GM19452 (cell line): ENCODE measurements at regions not wholly inside any gene's neighbourhood (a gene's known extent, or its start where the extent isn't known, plus 50 kb on each side); places are given as distances from the start of the nearest gene placed in this dataset.

Experiments used
- ATAC-seq: cut with Tn5 transposase; IDR thresholded peaks from one replicate; pipeline ENCODE4 v1.9.1; 2021; ENCODE audit not compliant: unreplicated experiment

DNA sequence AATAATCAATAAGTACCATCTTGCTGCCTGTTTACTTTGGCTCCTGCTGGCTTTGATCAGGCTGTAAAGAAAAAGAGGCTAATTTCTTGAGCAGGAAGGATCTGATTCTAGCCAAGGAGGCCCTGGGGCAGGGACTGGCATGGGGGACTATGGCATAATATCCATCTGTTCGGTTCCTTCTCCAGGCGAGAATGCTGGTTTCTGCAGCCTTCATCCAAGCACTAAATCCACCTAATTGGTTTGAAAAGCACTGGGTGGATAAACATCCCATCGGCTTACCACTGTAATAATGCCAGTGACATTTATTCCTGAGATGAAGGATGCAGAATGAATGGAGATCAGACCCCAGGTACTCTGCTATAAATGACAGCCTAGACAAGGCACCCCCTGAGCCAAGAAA, 180.0 kb upstream of the ASIC2 start:
- ATAC-seq, result no peak

DNA sequence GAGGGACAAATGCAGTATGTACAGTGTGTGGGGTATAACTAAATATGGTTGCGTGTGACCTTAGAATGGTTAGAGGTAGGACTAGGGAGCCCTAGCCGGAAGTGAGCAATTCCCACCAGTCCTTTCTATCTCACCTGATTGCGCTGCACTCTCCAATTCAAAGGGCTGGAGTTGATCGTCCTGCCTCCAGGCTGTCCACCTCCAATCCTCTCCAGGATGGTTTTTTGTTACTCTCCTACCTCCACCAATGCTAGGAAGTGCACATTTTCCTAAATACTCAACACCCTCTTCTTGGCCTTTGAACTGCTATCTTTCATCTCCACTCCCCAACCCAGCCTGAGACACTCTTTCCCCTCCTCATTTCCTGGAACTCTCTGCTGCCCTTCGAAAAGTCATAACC, 181.7 kb upstream of the ASIC2 start:
- ATAC-seq, result no peak

DNA sequence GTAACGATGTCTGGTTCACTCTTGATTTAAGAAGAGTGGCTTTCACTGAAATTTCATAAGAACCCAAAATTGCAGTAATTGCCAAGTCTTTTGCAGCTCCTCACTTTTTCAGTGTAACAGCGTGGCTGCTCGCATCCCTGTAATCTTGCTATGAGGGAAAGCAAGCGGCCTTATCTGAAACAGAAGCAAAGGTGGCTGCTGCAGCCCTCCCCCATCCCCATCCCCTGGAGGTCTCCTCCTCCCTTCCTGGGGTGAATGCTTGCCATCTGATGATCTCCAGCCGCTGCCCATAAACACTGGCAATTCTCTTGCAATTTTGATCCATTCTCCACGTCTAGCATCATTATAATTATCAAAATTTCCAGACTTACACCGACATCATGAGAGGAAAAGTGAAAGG, 182.5 kb upstream of the ASIC2 start:
- no peak for ATAC-seq

DNA sequence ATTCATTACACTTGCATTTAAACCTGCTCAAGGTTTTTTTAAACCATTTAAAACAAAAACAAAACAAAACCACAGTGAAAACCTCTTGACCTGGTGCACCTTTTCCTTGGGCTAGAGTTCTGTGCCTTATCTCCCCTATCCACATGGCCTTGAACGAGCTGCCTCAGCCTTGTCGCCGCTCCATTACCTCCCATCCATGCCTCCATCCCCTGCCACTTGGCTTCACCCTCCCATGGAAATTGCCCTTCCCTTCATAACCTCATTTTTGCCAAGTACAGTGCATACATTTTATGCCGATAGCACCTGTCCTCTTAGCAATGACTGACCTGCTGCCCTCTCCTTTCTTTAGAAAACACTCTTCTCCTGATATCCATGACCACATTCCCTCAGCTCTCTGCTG, 188.6 kb upstream of the ASIC2 start:
- ATAC-seq, result no peak

DNA sequence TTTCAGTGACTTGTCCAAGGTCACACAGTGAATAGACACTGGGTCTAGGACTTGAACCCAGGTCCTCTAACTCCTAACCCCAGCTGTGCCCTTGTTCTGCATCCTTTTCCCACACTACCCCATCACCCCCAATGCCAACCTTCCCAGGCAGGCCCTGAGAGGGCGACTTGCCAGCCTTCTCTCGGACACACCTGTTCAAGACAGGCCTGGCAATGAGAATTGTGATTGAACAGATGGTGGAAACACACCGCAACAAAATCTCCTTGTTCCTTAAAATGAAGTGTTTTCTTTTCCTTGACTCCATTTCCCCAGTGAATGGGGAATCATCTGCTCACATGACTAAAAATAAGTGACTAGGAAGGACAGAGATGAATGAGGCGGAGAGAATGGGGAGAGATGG, 189.5 kb upstream of the ASIC2 start:
- ATAC-seq, result no peak

DNA sequence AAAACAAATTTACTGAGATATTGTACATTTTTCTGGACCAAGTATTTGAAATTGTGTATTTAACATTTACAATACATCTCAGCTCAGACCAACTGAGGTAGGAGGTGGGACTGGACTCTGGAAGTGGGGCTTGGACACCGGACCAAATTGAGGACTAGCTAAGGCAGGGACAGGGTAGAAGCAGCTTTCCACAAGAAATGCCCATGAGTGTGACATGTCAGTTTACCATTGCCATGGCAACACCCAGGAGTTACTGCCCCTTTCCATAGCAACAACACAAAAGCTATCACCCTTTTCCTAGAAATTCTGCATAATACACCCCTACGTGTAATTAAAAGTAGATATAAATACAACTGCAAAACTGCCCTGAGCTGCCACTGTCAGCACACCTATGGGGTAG, 191.5 kb upstream of the ASIC2 start:
- ATAC-seq, result no peak

DNA sequence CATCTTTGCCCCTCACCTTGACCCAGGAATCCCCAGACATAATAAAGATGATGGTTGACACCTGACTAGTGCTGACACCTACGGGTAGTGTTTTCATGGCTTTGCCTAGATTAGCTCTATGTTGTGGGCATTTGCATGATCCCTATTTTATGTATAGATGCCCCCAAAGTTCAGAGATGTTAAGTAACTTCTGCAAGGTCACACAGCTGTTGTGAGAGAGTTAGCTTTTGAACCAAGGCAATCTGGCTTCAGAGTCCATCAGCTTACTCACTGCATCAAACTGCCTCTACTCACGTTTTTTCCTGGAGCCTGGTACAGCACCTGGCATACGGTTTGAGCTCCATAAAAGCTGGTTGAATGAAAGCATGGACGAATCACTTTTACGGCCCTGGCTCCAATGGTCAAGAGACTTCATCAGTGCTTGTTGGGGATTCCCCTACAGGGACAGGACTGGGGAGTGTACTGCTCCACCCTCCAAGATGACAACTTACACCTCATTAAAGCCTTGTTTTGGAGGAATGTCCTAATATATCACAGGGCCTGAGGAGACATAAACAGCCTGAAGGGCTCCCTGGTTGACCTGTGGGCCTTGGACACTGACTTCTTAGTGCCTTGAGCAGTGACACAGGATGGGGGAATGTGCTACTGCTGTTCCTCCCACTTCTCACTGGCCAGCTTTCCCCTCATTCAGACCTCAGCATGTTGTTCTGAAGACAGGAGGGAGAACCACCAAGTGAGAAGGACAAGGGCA, 193.2 kb upstream of the ASIC2 start:
- ATAC-seq, result no peak

DNA sequence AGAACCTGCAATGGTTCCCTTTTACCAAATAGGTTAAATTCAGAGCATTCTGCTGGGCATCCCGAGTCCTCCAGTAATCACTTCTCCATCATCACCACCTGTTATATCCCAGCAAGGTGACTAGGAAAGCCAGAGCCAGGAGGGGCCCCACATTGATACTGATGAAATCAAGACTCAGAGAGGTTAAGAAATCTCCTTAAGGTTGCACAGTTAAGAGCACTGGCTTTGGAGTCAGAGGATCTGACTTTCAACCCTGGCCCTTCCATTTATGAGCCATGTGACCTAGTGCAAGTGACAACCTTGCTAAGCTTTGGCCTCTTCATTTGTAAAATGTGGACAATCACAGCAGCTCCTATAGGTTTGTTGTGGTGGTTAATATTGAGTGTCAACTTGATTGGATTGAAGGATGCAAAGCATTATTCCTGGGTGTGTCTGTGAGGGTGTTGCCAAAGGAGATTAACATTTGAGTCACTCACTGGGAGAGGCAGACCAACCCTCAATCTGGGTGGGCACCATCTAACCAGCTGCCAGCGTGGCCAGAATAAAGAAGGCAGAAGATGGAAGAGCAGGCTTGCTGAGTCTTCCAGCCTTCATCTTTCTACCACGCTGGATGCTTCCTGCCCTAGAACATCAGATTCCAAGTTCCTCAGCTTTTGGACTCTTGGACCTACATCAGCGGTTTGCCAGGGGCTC, 194.2 kb upstream of the ASIC2 start:
- no peak for ATAC-seq

DNA sequence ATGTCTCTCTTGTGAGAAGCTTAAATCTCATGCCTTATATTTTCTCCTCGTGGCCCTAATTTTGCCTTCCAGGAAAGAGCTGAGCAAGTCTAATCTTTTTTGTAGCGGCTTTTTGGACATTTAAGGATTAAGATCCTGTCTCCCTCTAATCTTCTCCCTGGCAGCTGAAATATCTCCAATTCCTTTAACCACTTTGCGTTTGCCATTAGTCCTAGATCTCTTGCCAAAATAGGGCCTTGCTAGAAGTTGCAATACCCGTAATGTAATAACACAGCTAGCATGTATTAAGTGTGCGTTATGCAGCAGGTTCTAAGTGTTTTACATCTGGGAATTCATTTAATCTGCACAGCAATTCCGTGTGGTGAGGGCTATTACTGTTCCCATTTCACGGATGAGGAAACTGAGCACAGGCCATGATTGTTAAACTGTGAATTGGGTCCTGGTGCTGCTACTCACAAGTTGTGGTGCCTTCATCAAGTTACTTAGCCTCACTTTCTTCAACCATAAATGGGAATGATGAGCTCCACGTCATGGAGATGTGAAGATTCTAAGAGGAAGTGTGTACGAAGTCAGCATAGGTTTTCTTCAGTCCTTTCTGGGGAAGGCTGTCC, 198.9 kb upstream of the ASIC2 start:
- no peak for ATAC-seq

DNA sequence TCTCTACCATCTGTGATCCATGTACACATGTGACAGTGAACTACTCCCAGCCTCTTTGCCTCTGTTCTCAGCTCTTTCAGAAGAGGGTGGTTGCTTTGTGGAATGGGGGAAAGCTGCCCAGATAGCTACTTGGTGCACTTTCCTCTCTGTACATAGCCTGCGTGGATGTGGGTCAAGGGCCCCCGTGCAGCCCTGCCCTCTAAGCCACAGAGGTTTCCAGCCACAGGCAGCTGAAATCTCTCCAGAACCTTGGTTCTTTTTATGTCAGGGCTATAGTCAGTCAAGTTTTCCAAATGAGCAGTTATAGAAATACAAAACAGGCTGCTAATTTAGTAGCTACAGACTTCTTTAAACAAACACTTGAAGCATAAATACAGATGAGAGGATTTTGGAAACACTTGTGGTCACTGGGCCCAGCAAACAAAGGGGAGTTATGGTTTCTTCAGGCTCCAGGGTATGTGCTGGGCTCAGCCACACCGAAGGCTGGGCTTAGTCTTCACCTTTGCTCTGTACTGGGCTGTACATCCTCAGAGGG, 199.7 kb upstream of the ASIC2 start:
- no peak for ATAC-seq

DNA sequence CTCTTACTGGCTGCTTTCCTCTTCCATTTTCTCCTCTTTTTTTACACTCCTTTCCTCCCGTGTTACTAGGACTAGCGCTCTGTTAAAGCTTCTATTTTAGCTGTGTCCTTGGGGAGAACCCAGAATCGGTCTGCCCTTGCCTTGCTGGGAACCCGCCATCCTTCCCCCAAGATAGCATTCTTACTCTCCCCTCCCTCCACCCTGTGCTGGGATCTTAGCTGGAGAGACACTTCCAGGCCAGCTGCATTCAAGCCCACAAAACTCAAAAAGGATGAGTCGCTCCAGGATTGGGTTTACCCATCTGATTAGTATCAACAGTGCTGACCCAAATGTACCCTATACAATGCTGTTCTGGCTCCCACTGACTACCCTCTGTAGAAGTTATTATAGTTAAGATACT, 200.5 kb upstream of the ASIC2 start:
- no peak for ATAC-seq

DNA sequence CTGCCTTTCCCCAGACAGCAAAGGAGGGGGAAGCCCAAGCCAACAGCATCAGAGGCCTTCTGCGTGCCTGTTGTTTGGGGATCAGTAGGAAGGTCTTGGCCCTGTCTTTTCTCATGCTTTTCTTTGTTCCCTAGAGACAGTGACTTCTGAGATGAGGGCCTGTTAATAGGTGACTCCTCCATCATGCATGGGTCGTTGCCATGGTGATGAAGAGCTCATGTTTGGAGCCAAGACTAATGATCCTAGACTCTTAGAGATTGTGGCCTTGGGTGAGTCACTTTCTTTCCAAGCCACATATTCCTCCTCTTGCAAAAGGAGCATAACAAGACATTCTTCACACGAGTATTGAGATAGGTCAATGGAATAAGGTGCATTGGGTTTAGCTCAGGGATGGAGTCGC, 201.1 kb upstream of the ASIC2 start:
- no peak for ATAC-seq

DNA sequence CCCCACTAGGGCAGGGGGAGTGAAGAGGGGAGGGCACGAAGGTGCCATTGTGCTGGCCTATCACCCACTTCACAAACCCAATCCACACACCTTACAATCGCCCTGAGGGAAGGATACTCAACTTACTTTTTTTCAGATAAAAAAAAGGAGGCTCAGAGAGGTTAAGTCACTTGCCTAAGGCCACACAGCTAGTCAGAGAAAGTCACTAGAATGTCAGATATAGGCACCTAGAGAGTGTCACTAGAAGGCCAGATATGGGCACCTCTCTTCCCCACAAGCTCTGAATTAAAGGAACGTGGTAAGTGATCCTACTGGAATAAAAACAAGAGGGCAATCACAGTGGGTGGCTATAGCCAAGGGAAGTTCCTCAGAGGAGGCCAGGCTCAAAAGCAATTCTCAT, 204.5 kb upstream of the ASIC2 start:
- ATAC-seq, result no peak

DNA sequence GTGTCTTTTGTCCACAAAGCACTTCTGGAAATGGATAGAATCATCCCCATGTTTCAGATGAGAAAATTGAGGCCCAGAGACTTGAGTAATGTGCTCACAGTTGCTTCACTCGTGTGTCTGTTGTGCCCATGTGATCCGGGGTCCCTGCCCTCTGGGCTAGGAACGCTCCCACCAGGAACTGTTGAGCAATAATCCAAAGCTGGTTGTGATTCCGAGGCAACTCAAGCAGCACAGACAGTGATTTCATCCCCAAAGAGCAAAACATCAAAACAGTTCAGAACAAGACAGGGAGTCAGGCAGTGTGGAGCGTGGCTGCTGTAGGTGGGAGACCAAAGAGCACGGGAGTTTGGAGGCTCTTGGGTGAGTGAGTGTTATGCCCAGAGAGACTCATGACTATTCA, 205.0 kb upstream of the ASIC2 start:
- ATAC-seq, result no peak

DNA sequence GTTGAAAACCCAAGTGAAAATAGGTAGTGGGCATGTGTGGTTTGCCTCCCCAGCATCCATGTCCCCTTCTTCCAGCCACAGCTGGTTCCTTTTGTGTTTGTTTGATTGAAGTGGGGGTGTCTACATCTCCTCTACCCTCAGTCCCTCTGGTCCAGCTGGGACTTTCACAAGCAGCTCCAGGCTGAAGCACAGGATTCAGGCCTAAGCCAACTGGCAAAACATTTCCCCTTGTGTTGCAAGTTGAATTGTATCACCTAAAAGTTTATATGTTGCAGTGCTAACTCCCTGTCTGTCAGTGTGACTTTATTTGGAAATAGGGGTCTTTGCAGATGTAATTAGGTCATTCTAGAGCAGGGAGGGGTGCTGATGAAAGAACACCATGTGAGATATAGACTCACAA, 205.9 kb upstream of the ASIC2 start:
- no peak for ATAC-seq

DNA sequence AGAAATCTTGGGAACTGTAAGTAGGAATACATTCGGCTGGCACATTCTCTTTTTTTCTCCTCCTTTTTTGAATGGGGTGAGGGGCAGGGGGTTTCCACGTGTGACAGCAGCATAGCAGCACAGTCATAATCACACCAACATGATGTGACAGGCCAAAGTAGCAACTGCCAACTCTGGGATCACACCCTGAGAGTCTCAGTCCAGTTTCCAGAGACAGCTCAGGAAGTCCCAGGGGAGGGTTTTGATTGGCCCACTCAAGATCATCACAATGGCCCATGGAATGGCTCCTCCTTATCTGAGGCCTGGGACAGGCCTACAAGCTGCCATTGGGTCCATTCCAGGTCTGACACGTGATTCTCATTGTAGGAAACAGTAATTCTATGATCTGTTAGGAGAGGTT, 207.1 kb upstream of the ASIC2 start:
- ATAC-seq, result no peak

DNA sequence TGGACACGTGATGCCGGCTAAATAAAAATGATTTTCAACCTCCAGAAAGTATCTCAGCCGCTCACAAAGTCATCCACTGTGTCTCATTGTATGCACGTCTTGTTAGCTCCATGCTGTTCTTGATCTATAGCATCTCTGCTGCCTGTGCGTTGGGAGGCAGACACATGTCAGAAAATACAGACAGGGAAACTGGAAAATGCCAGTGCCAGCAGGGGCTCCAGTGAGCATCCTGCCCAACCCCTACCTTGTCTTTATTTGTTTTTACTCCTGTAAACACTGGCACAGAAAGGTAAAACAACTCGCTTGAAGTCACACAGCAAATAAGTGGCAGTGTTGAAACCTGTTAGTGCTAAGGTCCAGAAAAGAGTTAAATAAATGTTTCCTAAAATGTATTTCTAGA, 208.1 kb upstream of the ASIC2 start:
- ATAC-seq, result no peak

DNA sequence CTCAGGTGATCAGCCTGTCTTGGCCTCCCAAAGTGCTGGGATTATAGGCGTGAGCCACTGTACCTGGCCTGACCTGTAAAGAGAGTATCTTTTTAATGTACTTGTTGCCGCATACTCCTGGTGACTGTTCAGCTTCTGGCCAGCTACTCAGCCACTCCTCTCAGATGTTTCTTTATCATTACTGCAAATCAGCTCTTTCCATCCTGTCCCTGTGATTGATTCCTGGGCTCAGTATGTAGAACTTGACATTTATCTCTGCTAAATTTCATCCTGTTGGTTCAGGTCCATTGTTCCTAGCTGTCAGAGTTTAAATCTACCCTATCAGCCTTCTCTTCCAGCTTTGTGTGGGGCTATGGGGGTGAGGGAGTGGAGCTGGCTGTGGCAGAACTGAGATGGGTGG, 211.5 kb upstream of the ASIC2 start:
- ATAC-seq, result no peak

DNA sequence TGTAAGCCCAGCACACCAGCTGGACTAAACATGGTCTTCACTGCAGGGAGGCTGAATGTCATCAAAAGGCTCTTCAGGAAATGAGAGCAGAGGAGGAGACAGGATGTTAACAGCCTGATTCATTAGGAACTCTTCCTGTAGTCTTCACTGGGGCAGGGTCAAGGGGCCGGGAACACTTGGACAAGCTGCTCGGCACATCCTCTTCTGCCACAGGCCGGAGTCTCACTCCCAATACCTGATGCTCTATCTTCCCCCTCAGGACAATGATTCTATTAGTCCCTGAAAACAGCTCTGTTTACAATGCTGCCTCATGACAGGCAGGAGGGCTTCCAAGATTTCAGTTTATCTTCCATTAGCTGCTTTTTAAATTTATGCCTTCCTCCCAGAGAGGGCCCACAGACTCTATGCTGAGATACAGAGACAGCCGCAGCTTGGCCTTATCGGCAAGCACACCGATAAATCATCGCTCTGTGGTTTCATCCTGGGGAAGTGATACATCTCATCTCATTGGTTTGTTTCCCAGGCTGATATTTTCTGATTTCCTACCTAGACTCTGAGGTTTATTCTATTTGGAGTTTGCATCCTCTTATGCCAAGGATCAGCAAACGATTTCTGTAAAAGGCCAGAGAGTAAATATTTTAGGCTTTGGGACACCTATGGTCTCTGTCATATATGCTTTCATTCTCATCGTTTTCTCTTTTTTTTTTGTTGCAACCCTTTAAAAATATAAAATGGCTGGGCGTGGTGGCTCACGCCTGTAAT, 214.0 kb upstream of the ASIC2 start:
- no peak for ATAC-seq

DNA sequence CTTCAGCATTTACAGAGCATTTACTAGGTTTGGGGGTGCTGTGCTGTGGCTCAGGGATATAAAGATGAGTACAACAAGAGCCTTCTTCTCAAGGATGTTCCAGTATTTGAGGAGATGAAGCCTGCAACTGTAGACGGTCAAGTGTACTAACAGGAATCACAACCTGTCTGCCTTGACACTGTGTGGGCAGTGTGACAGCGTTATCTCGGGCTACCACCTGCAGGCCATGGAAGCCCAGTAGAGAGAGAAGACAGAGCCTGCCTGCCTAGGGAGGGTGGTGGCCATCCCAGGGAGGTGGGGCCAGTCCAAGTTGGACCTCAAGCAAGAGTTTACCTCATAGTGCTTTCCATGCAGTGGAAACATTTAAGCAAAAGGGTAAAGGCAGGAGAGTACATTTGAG, 215.1 kb upstream of the ASIC2 start:
- ATAC-seq, result no peak

DNA sequence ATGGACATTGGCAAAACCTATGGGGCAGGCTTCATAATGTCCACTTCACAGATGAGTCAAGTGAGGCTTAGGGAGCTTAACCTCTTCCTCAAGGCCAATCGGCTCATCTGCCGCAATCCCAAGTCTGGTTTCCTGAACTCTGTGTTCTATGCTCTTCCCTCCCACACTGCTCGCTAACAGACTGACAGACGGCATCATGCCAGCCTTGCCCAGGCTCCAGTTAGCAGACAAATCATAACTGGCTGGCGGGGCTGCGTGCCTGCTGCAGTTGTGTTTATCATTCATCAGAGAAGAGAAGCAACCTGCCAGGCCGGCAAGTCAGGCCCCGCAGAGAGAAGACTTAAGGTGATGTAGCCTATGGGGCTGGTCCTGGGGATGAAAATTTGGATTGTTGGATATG, 216.2 kb upstream of the ASIC2 start:
- no peak for ATAC-seq

DNA sequence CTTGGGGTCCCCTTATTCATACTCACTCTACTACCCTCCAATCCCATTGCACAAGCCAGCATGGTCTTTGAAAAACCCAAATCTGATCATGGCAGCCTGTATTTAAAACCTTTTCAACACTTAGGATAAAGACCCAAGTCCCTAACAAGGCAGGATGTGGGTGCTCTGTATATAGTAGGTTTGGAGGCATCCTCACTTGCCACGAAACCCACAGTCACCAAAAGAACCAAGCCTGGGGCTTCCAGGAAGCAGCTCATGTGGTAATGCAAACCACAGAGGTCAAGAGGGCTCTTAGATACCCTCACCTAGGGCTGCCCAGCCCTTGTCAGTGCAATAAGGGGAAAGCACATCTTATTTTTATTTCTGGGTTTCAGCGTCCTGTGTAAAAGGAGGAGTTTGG, 218.6 kb upstream of the ASIC2 start:
- no peak for ATAC-seq
